Cardiac muscle cell (in vitro differentiated cells and primary cell): ENCODE measurements at regions not wholly inside any gene's neighbourhood (a gene's known extent, or its start where the extent isn't known, plus 50 kb on each side); places are given as distances from the start of the nearest gene placed in this dataset.

ENCODE experiments used
- DNase-seq, 2 donors: peaks; one replicate each; pipeline versions ENCODE4 v3.0.0 to v3.0.0-alpha.2; 2010 to 2017; ENCODE audit warnings: low read depth in 1 of 2, low spot score in 1 of 2
- H3K27ac ChIP-seq: fragments of 200-600 bp; sonication (generic); 2 replicates; pipeline ENCODE4 v1.5.1; 2016
- H3K27me3 ChIP-seq: fragments of 200-600 bp; sonication (generic); 2 replicates; pipeline ENCODE4 v1.6.0; 2016; ENCODE audit warnings: control low read depth
- H3K36me3 ChIP-seq: fragments of 200-600 bp; sonication (generic); 2 replicates; pipeline ENCODE4 v1.5.1; 2016; ENCODE audit warnings: control low read depth
- H3K4me1 ChIP-seq: fragments of 200-600 bp; sonication (generic); 2 replicates; pipeline ENCODE4 v1.8.1; 2017; ENCODE audit warnings: low read depth, mild to moderate bottlenecking, mixed run types
- H3K4me3 ChIP-seq: fragments of 200-600 bp; sonication (generic); 2 replicates; pipeline ENCODE4 v1.5.1; 2016; ENCODE audit warnings: mild to moderate bottlenecking
- H3K9me3 ChIP-seq: fragments of 200-600 bp; sonication (generic); 2 replicates; pipeline ENCODE4 v1.5.1; 2017; ENCODE audit warnings: low read depth, mild to moderate bottlenecking, control low read depth
- TF ChIP-seq, protein P1 (sequence below): IDR thresholded peaks from 2 replicates; pipeline ENCODE4 v1.5.1; 2012; ENCODE audit warnings: low read depth, mild to moderate bottlenecking, low read length

DNA sequence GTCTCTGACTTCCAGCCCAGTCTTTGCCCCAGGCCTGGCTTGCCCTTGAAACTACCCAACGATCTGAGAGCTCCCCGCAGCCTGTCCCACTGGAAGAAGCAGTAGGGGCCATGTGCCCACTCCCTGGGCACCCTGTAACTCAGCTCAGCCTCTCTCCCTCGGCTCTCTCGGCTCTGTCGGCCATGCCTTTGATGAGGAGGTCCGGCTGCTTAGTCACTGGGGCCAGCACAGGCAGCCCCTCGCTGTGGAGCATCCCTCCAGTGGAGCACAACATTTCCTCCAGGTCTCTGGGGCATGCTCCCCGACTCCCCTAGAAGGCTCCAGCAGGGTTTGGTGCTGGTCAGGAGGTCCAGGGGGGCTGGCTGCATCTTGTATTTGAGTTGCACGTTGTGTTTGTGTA lies 83.3 kb upstream of the DISP3 start:
- H3K36me3 ChIP-seq: no peaks in the 10 kb centered on the region

DNA sequence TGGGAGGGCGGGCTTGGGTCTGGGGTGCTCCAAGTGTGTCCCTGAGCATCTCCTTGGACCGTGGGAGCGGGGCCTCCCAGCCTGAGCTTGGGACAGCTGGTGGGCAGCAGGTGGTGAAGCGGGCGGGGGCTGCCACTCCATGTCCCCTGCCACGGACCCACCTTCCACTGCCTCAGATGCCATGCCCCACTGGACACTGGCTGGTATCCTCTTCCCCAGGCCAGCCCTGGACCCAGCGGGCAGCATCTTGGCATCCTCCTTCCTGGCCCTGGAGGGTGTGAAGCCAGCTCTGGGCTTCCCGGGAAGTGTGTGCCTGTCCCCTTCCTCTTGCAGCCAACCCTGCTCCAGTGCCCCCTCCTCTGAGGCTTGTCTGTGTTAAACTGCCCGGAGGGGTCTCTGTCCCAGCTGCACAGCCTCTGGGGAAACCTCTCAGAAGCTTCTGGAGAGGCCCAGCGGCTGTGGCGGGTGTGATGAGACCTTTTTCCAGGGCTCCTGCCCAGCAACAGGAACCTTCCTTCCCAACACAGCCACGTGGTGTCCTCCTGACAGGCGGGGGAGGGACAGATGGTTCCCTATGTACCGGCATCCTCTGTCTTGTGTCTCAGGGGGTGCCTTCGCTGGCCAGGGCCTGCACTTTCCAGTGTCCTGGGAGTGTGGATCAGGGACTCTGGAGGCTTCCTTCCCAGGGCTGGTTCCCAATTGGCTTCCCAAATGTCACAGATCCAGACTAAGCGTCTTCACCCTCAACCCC lies 81.6 kb upstream of the DISP3 start:
- no peak overlapping the region for H3K27ac ChIP-seq
- no peak for DNase-seq
- peaks cover 2% of the 10 kb centered on the region for H3K4me1 ChIP-seq
- TF ChIP-seq, protein P1, sequence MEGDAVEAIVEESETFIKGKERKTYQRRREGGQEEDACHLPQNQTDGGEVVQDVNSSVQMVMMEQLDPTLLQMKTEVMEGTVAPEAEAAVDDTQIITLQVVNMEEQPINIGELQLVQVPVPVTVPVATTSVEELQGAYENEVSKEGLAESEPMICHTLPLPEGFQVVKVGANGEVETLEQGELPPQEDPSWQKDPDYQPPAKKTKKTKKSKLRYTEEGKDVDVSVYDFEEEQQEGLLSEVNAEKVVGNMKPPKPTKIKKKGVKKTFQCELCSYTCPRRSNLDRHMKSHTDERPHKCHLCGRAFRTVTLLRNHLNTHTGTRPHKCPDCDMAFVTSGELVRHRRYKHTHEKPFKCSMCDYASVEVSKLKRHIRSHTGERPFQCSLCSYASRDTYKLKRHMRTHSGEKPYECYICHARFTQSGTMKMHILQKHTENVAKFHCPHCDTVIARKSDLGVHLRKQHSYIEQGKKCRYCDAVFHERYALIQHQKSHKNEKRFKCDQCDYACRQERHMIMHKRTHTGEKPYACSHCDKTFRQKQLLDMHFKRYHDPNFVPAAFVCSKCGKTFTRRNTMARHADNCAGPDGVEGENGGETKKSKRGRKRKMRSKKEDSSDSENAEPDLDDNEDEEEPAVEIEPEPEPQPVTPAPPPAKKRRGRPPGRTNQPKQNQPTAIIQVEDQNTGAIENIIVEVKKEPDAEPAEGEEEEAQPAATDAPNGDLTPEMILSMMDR: no peak
- H3K36me3 ChIP-seq: no peaks in the 10 kb centered on the region
- no peaks in the 10 kb centered on the region for H3K9me3 ChIP-seq
- H3K27me3 ChIP-seq: no peaks in the 10 kb centered on the region
- H3K4me3 ChIP-seq: no peak overlapping the region

More for the DNA sequence above, 83.3 kb upstream of the DISP3 start:
- TF ChIP-seq, protein P1: no peak
- Histone ChIP-seq H3K4me1 (peaks cover 2% of the 10 kb centered on the region), H3K27me3 (peaks cover 3% of the 10 kb centered on the region), H3K4me3 (no peak overlapping the region), H3K9me3 (no peaks in the 10 kb centered on the region), H3K27ac (no peak overlapping the region)
- no peak for DNase-seq

DNA sequence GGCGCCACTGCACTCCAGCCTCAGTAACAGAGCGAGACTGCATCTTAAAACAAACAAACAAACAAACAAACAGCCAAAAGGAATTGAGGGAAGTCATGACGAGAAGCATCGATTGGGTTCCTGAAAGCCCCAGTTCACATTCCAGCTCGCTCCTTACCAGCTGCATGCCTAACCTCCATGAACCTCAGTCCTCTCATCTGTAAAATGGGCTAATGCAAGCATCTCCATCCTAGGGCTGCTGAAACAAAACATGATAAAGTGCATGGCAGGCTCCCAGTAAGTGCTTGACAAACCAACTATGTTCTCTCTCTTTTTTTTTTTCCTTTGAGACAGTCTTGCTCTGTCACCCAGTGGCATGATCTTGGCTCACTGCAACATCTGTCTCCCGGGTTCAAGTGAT lies 79.7 kb upstream of the DISP3 start:
- Histone ChIP-seq H3K27me3 (no peaks in the 10 kb centered on the region), H3K27ac (no peak overlapping the region), H3K4me1 (peaks cover 2% of the 10 kb centered on the region), H3K4me3 (no peak overlapping the region), H3K9me3 (no peaks in the 10 kb centered on the region), H3K36me3 (no peaks in the 10 kb centered on the region)
- TF ChIP-seq, protein P1: no peak
- no peak for DNase-seq

DNA sequence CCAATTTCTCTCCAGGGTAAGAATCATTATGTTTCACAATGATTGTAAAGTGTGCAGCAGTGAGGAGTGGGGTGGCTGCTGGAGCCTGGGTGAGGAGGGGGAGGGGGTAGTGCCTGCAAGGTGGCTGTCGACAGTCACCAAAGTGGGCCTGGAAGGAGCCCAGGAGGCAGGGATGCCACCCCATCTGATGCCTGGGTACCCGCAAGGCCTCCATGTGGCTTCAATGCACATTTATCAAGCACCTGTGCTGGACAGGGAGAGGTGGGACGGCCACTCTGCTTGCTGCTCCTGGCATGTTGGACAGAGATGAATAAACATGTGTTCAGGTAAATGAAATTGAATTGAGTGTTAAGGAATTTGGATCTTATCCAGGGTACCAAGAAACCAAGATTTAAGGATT lies 78.8 kb upstream of the DISP3 start:
- no peaks in the 10 kb centered on the region for H3K9me3 ChIP-seq
- no peak overlapping the region for H3K27ac ChIP-seq
- no peaks in the 10 kb centered on the region for H3K36me3 ChIP-seq
- H3K4me1 ChIP-seq: no peaks in the 10 kb centered on the region
- H3K4me3 ChIP-seq: no peak overlapping the region
- TF ChIP-seq, protein P1: no peak
- no peak for DNase-seq
- no peaks in the 10 kb centered on the region for H3K27me3 ChIP-seq

DNA sequence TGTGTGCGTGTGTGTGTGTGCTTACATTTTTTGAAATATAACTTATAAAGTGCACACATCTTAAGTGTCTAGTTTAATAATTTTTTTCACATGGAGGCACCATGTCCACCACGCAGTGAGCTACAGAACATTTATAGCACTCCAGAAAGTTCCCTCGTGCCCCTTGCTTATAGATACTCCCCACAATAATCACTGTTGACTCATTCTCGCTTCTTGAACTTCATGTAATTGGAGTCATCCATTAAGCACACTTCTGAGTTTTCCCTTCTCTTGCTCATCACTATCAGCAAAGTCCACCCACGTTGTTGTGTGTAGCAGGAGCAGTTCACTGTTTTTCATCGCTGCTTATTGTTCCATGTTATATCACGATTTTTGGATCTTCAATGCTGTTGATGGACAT lies 78.4 kb upstream of the DISP3 start:
- TF ChIP-seq, protein P1: no peak
- no peaks in the 10 kb centered on the region for H3K4me1 ChIP-seq

DNA sequence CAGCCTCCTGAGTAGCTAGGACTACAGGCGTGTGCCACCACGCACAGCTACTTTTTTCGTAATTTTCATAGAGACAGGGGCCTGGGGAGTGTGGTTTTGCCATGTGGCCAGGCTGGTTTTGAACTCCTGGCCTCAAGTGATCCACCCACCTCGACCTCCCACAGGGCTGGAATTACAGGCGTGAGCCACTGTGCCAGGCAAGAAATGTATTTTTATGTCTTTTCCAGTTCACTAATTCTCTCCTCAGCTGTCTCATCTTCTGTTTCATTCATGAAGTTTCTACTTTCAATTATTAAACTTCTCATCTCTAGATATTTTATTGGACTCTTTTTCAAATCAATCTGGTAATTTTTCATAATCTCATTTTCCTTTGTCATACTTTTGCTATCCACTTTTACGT lies 72.1 kb upstream of the DISP3 start:
- H3K4me1 ChIP-seq: peaks cover 3% of the 10 kb centered on the region
- no peaks in the 10 kb centered on the region for H3K36me3 ChIP-seq
- H3K9me3 ChIP-seq: no peaks in the 10 kb centered on the region
- no peaks in the 10 kb centered on the region for H3K27me3 ChIP-seq
- no peak for DNase-seq
- H3K27ac ChIP-seq: no peak overlapping the region
- no peak overlapping the region for H3K4me3 ChIP-seq
- TF ChIP-seq, protein P1: no peak

More for the DNA sequence above, 78.4 kb upstream of the DISP3 start:
- Histone ChIP-seq H3K27me3 (no peaks in the 10 kb centered on the region), H3K27ac (no peak overlapping the region), H3K4me3 (no peak overlapping the region), H3K9me3 (no peaks in the 10 kb centered on the region), H3K36me3 (no peaks in the 10 kb centered on the region)
- DNase-seq: no peak
